HG02642 (cell line): ENCODE measurements at regions not wholly inside any gene's neighbourhood (a gene's known extent, or its start where the extent isn't known, plus 50 kb on each side); places are given as distances from the start of the nearest gene placed in this dataset.

Experiments used
- ATAC-seq: cut with Tn5 transposase; IDR thresholded peaks from one replicate; pipeline ENCODE4 v1.9.1; 2021; ENCODE audit warnings: mild to moderate bottlenecking; ENCODE audit not compliant: unreplicated experiment, poor library complexity

DNA sequence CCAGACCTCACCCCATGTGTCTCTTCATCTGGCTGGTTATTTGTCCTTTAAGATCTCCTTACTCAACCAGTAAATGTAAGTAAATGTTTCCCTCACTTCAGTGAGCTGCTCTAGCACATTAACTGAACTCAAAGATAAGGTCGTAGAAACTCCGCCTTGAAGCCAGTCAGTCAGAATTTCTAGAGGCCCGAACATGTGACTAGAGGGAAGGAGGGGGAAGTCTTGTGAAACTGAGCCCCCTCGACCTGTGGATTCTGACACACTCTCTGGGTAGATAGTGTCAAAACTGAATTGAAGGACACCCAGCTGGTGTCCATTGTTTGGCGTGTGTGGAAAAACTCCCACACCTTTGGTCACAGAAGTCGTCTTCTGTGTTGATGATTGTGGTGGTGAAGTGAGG is 933.9 kb downstream of the ADGRL3 start:
- no peak for ATAC-seq

DNA sequence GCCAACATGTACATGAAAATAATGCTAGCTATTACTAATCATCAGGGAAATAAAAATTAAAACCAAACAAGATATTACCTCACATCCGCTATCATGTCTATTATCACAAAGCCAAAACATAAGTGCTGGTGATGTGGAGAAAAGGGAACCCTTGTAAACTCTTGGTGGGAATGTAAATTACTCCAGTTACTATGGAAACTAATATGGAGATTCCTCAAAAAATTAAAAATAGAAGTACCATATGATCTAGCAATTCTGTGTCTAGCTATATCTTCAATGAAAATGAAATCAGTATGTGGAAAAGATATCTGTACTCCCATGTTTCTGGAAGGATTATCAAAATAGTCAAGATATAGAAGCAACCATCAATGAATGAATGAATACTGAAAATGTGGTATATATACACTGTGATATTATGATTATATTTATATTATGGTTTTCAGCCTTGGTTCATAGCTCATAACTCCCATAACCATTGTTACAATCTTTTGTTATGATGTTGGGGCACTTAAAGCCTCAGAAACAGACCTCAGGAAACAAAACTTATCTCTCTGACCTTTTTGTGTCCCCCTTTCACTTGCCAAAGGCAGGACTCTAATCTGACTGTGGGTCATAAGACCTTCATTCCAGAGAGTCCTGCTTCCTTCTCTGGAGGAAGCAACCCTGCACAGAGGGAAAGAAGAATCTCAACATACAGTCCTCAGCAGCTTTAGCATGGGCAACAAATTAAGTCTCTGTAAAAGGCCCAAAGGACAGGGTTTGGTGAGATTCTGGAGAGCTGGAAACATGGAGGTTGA is 933.2 kb downstream of the ADGRL3 start:
- no peak for ATAC-seq

DNA sequence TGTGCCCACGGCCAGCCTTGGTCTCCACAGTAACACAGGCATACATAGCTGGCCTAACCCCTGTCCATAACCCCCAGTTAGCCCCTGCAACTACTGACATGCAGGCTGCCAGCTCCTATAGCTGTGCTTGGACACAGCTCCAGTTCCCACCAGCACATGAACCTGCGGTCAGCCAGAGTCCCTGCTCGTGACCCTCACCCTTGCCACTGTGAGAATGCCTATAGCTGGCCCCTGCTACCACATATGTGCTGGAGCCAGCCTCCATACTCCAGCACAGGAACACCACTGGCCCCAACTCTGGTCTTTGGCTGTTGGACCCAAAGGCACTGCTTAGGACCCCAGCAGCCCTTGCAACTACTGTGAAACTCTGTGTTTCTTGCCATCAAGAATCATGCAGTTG is 930.9 kb downstream of the ADGRL3 start:
- ATAC-seq: no peak

DNA sequence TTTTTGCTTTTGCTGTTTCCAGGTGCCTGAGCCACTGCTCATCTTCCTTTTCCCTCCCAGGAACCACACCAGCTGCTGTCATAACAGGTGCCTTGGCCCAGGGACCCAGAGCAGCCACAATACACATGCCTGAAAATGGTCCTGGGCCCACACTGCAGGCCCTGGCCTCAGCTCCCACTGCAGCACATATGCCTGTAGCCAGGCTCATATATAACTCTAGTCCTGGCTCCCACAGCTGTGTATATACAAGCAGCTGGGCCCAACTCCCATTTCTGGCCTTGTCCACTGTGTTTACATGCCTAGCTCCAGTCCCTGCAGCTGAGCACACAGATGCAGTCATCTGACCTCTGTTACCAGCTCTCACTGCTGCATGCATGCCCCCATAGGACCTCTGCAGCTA is 930.5 kb downstream of the ADGRL3 start:
- no peak for ATAC-seq

DNA sequence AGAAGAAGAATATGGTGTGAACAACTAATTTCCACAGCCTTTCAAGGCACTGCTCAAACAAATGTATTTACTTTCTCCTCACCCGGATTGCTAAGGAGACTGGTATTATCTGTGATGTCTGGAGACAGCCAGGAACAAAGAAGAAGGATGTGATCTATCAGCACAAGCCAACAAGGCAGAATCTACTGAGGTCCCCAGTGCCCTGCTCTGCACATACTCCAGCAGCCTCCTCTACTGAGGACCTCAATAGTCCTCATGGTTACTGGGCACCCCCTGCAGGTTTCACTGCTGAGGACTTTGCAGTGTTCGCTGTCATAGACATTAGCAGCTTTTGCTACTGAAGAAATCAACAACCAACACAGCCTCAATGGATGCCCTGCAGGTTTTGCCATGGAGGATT is 930.1 kb downstream of the ADGRL3 start:
- no peak for ATAC-seq
